Inflammatory macrophage treated with lipopolysaccharide for 4 hours (primary cell): ENCODE measurements at regions not wholly inside any gene's neighbourhood (a gene's known extent, or its start where the extent isn't known, plus 50 kb on each side); places are given as distances from the start of the nearest gene placed in this dataset.
"Not testable (repeated sequence)": the region's sequence is repeated elsewhere in the genome, so short reads cannot be mapped to it uniquely, and the experiment has no call there.

ENCODE experiments used
- DNase-seq: peaks from one replicate; pipeline ENCODE4 v3.0.0-alpha.2; 2020

- no peak for DNase-seq
Observed at GRCh38 chr12:129959889-129960288, 56.1 kb upstream of the TMEM132D start.

GRCh38 chr12:129961091-129961490, 57.3 kb upstream of the TMEM132D start:
- DNase-seq, result no peak

- no peak for DNase-seq
Observed at GRCh38 chr12:129961856-129962255, 58.0 kb upstream of the TMEM132D start.

- no peak for DNase-seq
Observed at GRCh38 chr12:129964300-129964699, 60.5 kb upstream of the TMEM132D start.

GRCh38 chr12:129964826-129965457, 61.1 kb upstream of the TMEM132D start:
- DNase-seq, result no peak

GRCh38 chr12:129966146-129966995, 62.5 kb upstream of the TMEM132D start:
- DNase-seq, result no peak

GRCh38 chr12:129971721-129972120, 67.9 kb upstream of the TMEM132D start:
- DNase-seq, result no peak

GRCh38 chr12:129973236-129973961, 69.6 kb upstream of the TMEM132D start:
- no peak for DNase-seq

GRCh38 chr12:129984106-129984505, 80.3 kb upstream of the TMEM132D start:
- no peak for DNase-seq

GRCh38 chr12:129987841-129988240, 84.0 kb upstream of the TMEM132D start:
- DNase-seq, result no peak

- DNase-seq, result no peak
Observed at GRCh38 chr12:129994634-129995033, 90.8 kb upstream of the TMEM132D start.

GRCh38 chr12:129997239-129997638, 93.4 kb upstream of the TMEM132D start:
- DNase-seq, result no peak

- DNase-seq, result not testable (repeated sequence)
Observed at GRCh38 chr12:130004310-130004877, 100.6 kb upstream of the TMEM132D start.

- no peak for DNase-seq
Observed at GRCh38 chr12:130007771-130008170, 103.9 kb upstream of the TMEM132D start.

- DNase-seq, result no peak
Observed at GRCh38 chr12:130008241-130008640, 104.4 kb upstream of the TMEM132D start.

GRCh38 chr12:130009961-130010360, 106.1 kb upstream of the TMEM132D start:
- DNase-seq, result no peak

- no peak for DNase-seq
Observed at GRCh38 chr12:130011611-130012385, 108.0 kb upstream of the TMEM132D start.

- DNase-seq, result peak; percentile 29
Observed at GRCh38 chr12:130013771-130014484, 110.1 kb upstream of the TMEM132D start.

- DNase-seq, result no peak
Observed at GRCh38 chr12:130014485-130014807, 110.6 kb upstream of the TMEM132D start.

- no peak for DNase-seq
Observed at GRCh38 chr12:130016194-130016593, 112.4 kb upstream of the TMEM132D start.

- no peak for DNase-seq
Observed at GRCh38 chr12:130016986-130017385, 113.2 kb upstream of the TMEM132D start.
